Suprapubic skin (tissue), 4 donors: ENCODE measurements at regions not wholly inside any gene's neighbourhood (a gene's known extent, or its start where the extent isn't known, plus 50 kb on each side); places are given as distances from the start of the nearest gene placed in this dataset.

Experiments used
- DNase-seq, 2 donors: peaks; one replicate each; pipeline ENCODE4 v3.0.0-alpha.2; 2019; ENCODE audit warnings: low spot score in 2 of 2
- H3K27ac ChIP-seq: fragments of 200-600 bp; sonication (generic); one replicate; pipeline ENCODE4 v1.5.1; 2019
- H3K27me3 ChIP-seq: fragments of 200-600 bp; sonication (generic); one replicate; pipeline ENCODE4 v1.5.1; 2019
- H3K36me3 ChIP-seq: fragments of 200-600 bp; sonication (generic); one replicate; pipeline ENCODE4 v1.5.1; 2019
- H3K4me1 ChIP-seq: fragments of 200-600 bp; sonication (generic); one replicate; pipeline ENCODE4 v1.5.1; 2019
- H3K4me3 ChIP-seq: fragments of 200-600 bp; sonication (generic); one replicate; pipeline ENCODE4 v1.5.1; 2019; ENCODE audit warnings: mild to moderate bottlenecking
- H3K9me3 ChIP-seq: fragments of 200-600 bp; sonication (generic); one replicate; pipeline ENCODE4 v1.5.1; 2019
- CTCF ChIP-seq, 2 donors: fragments of 200-600 bp in 1 of 2; fragments of 450-650 bp in 1 of 2; sonication (generic) in 1 of 2; IDR thresholded peaks; one replicate each; pipeline ENCODE4 v1.5.1; 2016 to 2019; ENCODE audit warnings: antibody characterized with exemption in 2 of 2, mild to moderate bottlenecking in 1 of 2, moderate library complexity in 1 of 2
- EP300 ChIP-seq: sonication (generic); formaldehyde crosslinking; IDR thresholded peaks from one replicate; pipeline ENCODE4 v1.6.1; 2017; ENCODE audit warnings: antibody characterized with exemption
- POLR2A ChIP-seq, 2 donors: fragments of 450-650 bp; IDR thresholded peaks; one replicate each; pipeline ENCODE4 v1.6.1; 2017; ENCODE audit warnings: antibody characterized with exemption in 2 of 2, mild to moderate bottlenecking in 2 of 2, moderate library complexity in 2 of 2
- POLR2AphosphoS5 ChIP-seq, 3 donors: sonication (generic); formaldehyde crosslinking; IDR thresholded peaks; one replicate each; pipeline ENCODE4 v1.6.1; 2017; ENCODE audit warnings: antibody characterized with exemption in 3 of 3
- WGBS: methylation state at CpG from one replicate; pipeline ENCODE4 v1.1.5; 2018; 5-methylcytosine and 5-hydroxymethylcytosine counted together

- WGBS: 85% methylated on average over 10 of the region's 13 CpGs
- Histone ChIP-seq H3K9me3 (peaks cover 3% of the 10 kb centered on the region), H3K4me3 (no peak overlapping the region), H3K27me3 (no peaks in the 10 kb centered on the region), H3K36me3 (no peaks in the 10 kb centered on the region), H3K27ac (no peak overlapping the region), H3K4me1 (no peaks in the 10 kb centered on the region)
- no peak for DNase-seq
- no peak for TF ChIP-seq POLR2AphosphoS5 (IDR thresholded peaks at IDR 0.05)
These were observed 898.8 kb upstream of the NEGR1 start for GRCh38 chr1:73181190-73181540.

- Histone ChIP-seq H3K27me3 (no peaks in the 10 kb centered on the region), H3K27ac (no peak overlapping the region), H3K4me1 (no peaks in the 10 kb centered on the region), H3K9me3 (peaks cover 3% of the 10 kb centered on the region), H3K4me3 (no peak overlapping the region), H3K36me3 (no peaks in the 10 kb centered on the region)
- no peak for DNase-seq
- TF ChIP-seq CTCF (IDR thresholded peaks at IDR 0.05) (no peak), POLR2AphosphoS5 (IDR thresholded peaks at IDR 0.05) (no peak), POLR2A (IDR thresholded peaks at IDR 0.05) (no peak), EP300 (no peak)
- WGBS: 50% methylated on average over 4 of the region's 10 CpGs
These were observed 898.3 kb upstream of the NEGR1 start for GRCh38 chr1:73180397-73181189.

GRCh38 chr1:73176902-73177301 is 894.6 kb upstream of the NEGR1 start:
- TF ChIP-seq POLR2AphosphoS5 (IDR thresholded peaks at IDR 0.05) (no peak), EP300 (no peak), CTCF (IDR thresholded peaks at IDR 0.05) (no peak), POLR2A (IDR thresholded peaks at IDR 0.05) (no peak)
- H3K27me3 ChIP-seq: no peaks in the 10 kb centered on the region

GRCh38 chr1:73167009-73167657 is 884.8 kb upstream of the NEGR1 start:
- H3K9me3 ChIP-seq: no peaks in the 10 kb centered on the region
- H3K36me3 ChIP-seq: no peaks in the 10 kb centered on the region
- no peaks in the 10 kb centered on the region for H3K4me1 ChIP-seq
- no peak overlapping the region for H3K4me3 ChIP-seq
- WGBS: 88% methylated on average over 2 of the region's 2 CpGs
- TF ChIP-seq POLR2AphosphoS5 (IDR thresholded peaks at IDR 0.05) (no peak), EP300 (no peak), CTCF (IDR thresholded peaks at IDR 0.05) (no peak), POLR2A (IDR thresholded peaks at IDR 0.05) (no peak)
- no peak overlapping the region for H3K27ac ChIP-seq
- DNase-seq: no peak
- H3K27me3 ChIP-seq: no peaks in the 10 kb centered on the region

More at GRCh38 chr1:73176902-73177301, 894.6 kb upstream of the NEGR1 start:
- Histone ChIP-seq H3K27ac (no peak overlapping the region), H3K9me3 (peaks cover 3% of the 10 kb centered on the region), H3K36me3 (no peaks in the 10 kb centered on the region), H3K4me1 (no peaks in the 10 kb centered on the region), H3K4me3 (no peak overlapping the region)
- DNase-seq: no peak
- WGBS: 88% methylated on average over 2 of the region's 2 CpGs

- H3K4me3 ChIP-seq: no peak overlapping the region
- no peak for DNase-seq
These were observed 880.2 kb upstream of the NEGR1 start for GRCh38 chr1:73162564-73162963.

More at GRCh38 chr1:73162564-73162963, 880.2 kb upstream of the NEGR1 start:
- no peaks in the 10 kb centered on the region for H3K4me1 ChIP-seq
- H3K9me3 ChIP-seq: no peaks in the 10 kb centered on the region
- no peaks in the 10 kb centered on the region for H3K27me3 ChIP-seq
- TF ChIP-seq POLR2AphosphoS5 (IDR thresholded peaks at IDR 0.05) (no peak), EP300 (no peak), CTCF (IDR thresholded peaks at IDR 0.05) (no peak), POLR2A (IDR thresholded peaks at IDR 0.05) (no peak)
- WGBS: 47% methylated on average over 5 of the region's 5 CpGs
- no peaks in the 10 kb centered on the region for H3K36me3 ChIP-seq
- H3K27ac ChIP-seq: no peak overlapping the region
